Activated CD8-positive, alpha-beta memory T cell treated with anti-CD3 and anti-CD28 coated beads for 4 hours (primary cell): ENCODE measurements at regions not wholly inside any gene's neighbourhood (a gene's known extent, or its start where the extent isn't known, plus 50 kb on each side); places are given as distances from the start of the nearest gene placed in this dataset.
"Not testable (repeated sequence)": the region's sequence is repeated elsewhere in the genome, so short reads cannot be mapped to it uniquely, and the experiment has no call there.

Experiments
- DNase-seq, 2 donors: peaks; one replicate each; pipeline ENCODE4 v3.0.0-alpha.2; 2020; ENCODE audit warnings: low read depth in 2 of 2

GRCh38 chr14:106129274-106129673 is 602.9 kb downstream of the TMEM121 start:
- no peak for DNase-seq

- DNase-seq, result not testable (repeated sequence)
Measured at GRCh38 chr14:106129904-106130661, 603.7 kb downstream of the TMEM121 start.

GRCh38 chr14:106133126-106133525 is 606.7 kb downstream of the TMEM121 start:
- DNase-seq, result not testable (repeated sequence)

GRCh38 chr14:106134886-106135285 is 608.5 kb downstream of the TMEM121 start:
- DNase-seq, result no peak

DNA sequence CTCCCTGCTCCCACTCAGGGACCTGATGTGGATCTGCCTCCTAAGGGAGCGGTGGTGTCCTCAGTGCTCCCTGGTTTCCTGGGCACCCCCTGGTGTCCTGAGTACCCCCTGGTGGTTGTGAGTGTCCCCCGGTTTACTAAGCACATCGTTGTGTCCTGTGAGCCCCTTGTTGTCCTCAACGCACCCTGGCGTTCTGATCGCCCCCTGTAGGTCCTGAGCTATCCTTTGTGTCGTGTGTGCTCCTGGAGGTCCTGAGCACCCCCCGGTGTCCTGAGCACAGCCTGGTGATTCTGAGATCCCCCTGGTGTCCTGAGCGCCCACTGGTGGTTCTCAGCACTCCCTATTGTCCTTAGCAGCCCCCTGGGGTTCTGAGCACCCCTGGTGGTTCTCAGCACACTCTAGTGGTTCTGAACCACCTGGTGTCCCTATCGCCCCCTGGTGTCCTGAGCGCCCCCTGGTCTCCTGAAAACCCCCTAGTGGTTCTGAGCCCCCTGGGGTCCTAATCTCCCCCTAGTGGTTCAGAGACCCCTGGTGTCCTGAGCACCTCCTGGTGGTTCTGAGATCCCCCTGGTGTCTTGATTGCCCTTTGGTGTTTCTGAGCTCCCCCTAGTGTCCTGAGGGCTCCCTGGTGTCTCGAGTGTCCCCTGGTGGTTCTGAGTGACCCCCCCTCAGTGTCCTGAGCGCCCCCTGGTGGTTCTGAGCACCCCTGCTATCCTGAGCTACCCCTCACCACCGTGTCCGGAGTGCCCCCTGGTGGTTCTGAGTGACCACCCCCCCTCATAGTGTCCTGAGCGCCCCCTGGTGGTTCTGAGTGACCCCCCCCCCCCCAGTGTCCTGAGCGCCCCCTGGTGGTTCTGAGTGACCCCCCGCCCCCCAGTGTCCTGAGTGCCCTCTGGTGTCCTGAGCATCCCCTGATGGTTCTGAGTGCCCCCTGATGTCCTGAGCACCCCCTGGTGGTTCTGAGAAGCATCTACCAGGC is 615.1 kb downstream of the TMEM121 start:
- no peak for DNase-seq

DNA sequence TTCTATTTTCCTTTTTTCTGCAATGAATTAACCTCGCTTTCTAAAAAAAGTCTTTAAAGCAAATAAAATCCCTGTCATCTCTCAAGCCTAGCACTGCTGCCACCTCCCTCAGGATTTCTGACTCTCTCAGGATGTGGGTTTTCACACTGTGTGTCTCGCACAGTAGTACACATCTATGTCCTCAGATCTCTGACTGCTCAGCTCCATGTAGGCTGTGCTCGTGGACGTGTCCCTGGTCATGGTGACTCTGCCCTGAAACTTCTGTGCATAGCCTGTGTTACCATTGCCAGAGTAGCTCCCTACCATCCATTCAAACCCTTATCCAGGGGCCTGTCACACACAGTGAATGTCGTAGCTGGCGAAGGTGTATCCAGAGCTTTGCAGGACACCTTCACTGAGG is 619.3 kb downstream of the TMEM121 start:
- DNase-seq, result not testable (repeated sequence)

- DNase-seq, result peak; percentile 35 to 76
Measured at GRCh38 chr14:106153362-106153955, 627.1 kb downstream of the TMEM121 start.

GRCh38 chr14:106163316-106163715 is 636.9 kb downstream of the TMEM121 start:
- no peak for DNase-seq

- DNase-seq, result not testable (repeated sequence)
Measured at GRCh38 chr14:106163812-106164211, 637.4 kb downstream of the TMEM121 start.

DNA sequence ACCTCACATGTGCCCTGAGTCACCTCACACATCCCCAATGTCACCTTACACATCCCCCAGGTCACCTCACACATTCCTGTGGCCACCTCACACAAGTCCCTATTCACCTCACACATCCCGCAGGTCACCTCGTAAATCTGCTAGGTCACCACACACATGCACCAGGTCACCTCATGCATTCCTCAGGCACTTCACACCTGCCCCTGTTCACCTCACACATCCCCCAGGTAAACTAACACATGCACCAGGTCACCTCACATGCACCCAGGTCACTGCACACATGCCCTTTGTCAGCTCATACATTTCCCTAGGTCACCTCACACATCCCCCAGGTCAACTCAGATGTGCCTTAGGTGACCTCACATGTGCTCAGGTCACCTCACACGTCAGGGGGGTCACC is 639.8 kb downstream of the TMEM121 start:
- no peak for DNase-seq

GRCh38 chr14:106166650-106167204 is 640.3 kb downstream of the TMEM121 start:
- no peak for DNase-seq

GRCh38 chr14:106170163-106170658 is 643.8 kb downstream of the TMEM121 start:
- peak in 1 of 2 donors; percentile 27 for DNase-seq

DNA sequence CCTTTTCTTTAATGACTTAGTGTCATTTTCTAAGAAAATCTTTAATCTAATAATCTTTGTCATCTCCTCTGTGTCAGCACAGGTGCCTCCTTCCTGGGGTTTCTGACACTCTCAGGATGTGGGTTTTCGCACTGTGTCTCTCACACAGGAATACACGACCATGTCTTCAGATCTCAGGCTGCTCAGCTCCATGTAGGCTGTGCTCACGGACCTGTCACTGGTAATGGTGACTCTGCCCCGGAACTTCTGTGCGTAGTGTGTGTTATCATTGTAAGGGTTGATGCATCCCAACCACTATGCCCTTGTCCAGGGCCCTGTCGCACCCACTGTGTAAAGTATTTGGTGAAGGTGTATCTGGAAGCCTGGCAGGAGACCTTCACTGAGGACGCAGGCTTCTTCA is 647.8 kb downstream of the TMEM121 start:
- DNase-seq, result peak; percentile 27 to 32

DNA sequence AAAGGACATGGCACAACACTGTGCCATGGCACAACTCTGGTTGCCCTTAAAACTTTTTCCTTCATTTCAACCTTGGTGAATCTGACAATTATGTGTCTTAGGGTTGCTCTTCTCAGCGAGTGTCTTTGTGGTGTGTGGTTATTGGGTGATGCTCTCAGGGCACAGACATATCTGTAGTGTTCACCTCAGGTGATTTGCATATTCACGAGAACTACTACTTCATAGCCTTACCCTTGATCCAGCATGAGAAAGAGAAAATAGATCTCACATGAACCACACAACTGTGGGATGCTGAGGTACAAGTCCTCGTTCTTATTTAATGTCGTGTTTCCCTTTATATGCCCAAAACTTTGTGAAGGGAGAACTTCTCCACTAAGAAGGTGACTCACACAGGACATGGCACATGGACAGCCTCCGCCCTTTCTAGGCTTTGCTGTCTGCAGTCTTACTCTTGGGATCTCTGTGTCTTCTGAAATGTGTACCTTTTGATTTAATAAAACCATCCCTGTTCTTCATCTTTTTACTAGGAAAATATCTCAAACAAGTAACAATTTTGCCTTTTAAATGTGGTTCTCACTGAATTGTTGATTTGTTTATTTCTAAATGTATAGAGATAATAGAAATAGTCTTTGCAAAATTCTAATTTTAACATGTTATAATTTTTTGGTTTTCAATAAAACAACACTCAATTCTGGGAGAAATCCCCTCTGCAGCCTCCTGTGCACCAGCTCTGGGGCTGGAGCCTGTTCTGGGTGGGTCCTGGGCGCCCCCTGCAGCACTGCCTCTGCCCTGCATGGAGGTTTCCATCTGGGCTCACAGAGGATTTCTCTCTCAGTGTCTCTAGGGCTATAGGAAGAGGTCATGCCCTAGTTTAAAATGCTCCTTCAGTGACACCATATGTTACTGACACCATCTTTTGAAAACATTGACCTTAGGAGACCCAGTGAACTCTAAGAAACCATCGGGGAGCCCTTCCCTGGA is 651.2 kb downstream of the TMEM121 start:
- DNase-seq, result not testable (repeated sequence)

GRCh38 chr14:106179761-106180160 is 653.4 kb downstream of the TMEM121 start:
- no peak for DNase-seq

DNA sequence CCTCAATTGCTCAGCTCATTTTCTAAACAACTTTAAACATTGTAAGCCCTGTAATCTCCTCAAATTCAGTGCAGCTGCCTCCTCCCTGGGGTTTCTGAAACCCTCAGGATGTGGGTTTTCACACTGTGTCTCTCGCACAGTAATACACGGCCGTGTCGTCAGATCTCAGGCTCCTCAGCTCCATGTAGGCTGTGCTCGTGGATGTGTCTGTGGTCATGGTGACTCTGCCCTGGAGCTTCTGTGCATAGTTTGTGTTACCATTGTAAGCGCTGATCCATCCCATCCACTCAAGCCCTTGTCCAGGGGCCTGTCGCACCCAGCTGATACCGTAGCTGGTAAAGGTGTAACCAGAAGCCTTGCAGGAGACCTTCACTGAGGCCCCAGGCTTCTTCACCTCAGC is 658.4 kb downstream of the TMEM121 start:
- DNase-seq, result peak; percentile 29 to 35

DNA sequence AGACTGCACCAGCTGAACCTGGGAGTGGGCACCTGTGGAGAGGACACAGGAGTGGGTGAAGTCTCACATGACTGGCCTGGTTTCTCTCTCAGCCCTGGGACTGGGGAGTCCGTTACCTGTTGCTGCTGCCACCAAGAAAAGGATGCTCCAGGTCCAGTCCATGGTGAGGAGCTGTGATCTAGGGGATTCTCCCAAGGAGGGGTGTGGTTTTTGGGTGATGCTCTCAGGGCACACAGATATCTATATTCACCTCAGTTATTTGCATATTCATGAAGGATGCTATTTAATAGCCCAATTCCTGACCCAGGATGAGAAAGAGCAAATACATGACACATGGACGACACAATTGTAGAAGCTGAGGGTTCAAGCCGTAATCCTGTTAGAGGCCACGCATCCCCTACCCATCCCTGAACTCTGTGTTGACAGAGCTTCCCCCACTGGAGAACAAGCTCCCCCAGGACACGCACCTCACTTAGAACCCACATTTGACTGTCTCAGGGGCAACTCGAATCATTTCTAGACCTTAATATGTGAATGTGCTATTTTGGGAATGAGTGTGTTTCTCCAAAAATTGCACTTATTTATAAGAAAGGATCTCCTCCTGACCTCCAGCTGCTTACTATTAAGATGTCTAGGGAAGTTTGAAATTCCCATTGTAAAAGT is 658.9 kb downstream of the TMEM121 start:
- DNase-seq, result not testable (repeated sequence)

DNA sequence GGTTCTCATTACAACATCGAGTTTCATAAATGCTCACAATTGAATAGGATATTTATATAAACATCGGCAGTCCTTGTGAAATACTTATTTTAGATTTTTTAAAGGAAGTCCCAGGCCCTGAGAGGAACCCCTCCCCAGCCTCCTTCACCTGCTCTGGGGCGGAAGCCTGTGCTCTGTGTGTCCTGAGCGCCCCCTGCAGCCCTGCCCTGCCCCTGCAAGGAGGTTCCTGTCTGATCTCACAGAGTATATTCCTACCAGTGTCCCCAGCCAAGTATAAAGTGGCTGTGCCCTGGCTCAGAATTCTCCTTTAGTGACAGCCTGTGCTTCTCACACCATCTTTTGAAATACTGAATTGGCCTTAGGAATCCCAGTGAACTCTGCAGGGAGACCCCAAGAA is 659.5 kb downstream of the TMEM121 start:
- peak in 1 of 2 donors; percentile 36 for DNase-seq

DNA sequence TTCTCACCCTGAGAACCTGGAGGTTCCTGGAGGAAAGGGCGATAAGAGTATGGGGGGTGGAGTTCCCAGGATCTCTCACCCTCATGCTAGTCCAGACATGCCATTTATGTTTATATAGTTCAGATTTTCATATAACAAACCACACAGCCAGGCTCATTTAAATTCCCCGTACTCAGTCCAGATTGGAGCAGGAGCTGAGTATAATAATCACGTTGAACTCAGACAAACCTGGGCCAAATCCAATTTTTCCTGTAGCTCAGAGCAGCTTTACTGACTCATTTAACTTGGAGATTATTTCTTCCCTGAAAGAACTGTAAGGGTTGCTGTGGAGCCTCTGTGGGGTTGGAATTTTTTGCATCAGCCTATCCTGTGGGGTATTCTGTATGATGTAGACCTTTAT is 660.8 kb downstream of the TMEM121 start:
- DNase-seq, result no peak

DNA sequence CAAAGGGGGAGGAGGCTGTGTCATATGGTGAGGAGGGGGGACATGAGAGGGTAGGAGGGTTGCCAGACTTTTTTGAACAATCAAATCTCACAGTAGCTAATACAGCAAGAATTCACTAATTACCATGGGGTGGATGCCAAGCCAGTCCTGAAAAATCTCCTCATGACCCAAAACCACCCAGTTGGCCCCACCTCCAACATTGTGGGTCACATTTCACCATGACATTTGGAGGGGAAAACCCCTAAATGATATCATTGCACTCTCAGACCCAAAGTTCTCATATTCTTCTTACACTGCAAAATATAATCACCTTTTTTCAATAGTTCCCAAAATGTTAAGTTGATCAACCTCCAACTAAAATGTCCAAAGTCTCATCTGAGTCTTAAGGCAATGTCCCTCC is 666.3 kb downstream of the TMEM121 start:
- DNase-seq, result not testable (repeated sequence)
